GM18498 (cell line): ENCODE measurements at regions not wholly inside any gene's neighbourhood (a gene's known extent, or its start where the extent isn't known, plus 50 kb on each side); places are given as distances from the start of the nearest gene placed in this dataset.

Experiments used
- ATAC-seq: cut with Tn5 transposase; IDR thresholded peaks from one replicate; pipeline ENCODE4 v1.9.1; 2021; ENCODE audit warnings: mild to moderate bottlenecking, moderate library complexity; ENCODE audit not compliant: unreplicated experiment

DNA sequence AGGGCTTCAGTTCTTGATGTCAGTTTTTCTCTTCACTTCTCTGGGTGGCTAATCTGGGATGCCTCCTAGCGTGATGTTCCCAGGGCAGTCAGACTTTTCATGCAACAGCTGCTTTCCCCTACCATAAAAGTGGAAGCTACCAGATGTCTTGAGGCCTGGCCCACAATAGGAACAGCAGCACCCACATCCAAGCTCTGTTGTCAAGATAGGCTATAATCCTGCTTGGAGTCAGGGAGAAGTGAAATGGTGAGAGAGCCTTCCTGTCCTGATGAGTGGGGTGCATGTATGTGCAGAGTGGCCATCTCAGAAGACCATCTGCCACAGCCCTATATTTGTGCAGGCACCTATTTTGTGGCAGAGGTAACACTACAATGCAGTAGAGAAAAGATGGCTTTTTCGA, 108.0 kb downstream of the HTR5A start:
- ATAC-seq = no peak

DNA sequence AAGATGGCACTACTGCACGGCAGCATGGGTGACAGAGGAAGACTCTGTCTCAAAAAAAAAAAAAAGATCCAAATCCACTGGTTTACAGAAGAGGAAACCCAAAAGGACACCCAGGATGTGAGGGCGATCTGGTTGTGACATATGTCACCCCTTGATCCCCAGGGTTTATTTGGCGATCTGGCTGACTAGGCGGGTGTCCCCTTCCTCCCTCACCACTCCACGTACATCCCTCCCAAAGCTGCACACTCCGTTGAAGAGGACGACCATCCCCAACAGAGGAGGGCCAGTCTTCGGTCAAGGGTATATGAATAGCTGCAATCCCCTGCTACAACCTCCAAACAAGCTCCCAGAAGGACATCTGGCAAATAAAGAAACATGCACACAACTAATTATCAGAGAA, 111.6 kb downstream of the HTR5A start:
- ATAC-seq = no peak

DNA sequence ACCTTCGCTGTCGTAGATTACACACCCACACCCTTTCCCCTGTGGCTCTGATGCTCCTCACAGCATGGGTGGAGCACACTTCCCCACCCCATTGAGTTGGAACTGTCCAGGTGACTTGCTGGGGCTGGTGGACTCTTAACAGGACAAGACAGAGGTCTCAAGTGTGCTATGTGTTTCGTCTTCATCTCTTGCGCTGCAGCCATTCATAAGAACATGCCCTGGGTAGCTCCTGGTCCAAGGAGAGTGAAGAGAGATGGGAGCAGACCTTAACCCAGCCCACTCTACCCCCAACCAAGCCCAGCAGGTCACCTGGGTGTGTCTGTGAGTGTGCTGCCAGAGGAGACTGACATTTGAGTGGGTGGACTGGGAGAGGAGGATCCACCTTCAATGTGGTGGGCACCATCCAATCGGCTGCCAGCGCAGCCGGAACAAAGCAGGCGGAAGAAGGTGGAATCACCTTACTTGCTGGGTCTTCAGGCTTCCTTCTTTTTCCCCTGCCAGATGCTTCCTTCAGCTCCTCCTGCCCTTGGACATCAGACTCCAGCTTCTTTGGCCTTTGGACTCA, 112.4 kb downstream of the HTR5A start:
- ATAC-seq = no peak

DNA sequence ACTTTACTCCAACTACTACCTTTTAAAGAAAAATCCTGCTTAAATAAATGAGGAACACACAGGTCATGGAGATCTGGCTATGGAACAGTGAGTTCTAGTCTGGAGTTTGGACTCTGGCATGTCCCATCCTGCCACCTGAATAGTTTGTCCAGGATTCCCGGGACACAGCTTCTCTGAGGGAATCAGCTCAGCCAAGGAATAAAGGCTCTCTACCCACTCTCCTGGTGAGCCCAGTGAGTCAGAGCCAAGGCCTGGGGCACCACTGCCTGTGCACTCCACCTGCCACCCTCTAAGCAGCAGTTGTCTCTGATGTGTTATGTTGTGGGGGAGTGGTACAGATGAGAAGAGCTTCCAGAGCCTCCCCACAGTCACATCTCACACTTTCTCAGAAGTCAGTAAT, 113.5 kb downstream of the HTR5A start:
- ATAC-seq = no peak

DNA sequence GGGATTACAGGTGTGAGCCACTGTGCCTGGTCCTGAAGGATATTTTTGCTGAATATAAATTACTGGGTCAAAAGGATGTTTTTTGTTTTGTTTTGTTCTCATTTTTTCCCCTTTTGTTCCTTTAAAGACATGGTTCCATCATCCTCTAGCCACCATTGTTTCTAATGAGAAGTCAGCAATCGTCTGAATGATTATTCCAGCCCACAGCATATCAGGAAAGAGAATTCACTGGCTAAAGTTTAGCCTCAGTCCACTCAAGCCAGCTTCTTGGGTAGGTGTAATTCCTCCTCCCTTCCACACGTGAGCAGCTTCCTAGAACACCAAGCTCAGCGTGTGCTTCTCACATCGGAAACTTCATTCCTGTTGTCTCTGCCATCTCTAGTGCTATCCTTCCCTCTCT, 112.8 kb upstream of the INSIG1 start:
- no peak for ATAC-seq

DNA sequence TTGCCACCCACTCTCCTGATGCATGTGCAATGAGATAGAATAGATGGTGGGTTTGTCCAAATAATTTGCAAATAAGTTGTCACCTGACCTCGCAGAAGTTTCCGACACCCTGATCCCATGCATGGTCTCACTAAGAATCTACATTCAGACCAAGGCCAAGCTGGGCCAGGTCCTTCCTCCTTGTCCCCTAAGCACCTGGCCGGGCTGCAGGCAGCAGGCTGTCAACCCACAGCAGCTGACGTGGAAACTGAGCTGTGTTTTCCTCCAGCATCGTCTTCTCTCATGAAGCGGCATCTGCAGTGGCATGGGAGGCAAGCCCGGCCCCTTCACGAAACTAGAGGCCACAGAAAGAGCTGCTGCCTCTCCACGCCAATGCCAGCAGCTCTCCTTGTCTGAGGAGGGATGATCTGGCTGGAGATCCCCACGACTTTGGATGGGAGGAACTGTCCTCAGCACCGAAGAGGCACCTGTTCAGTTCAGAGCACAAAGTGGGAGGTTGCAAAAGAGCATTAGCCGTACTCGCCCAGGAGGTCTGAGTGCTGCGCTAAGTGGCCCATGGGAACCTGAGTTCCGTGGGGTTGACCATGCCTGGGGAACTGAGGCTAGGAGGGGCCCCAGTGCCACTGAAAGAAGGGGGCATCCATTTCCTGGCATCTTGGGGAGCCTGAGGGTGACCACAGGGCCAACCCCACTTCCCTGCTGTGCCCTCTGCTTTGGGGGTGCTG, 110.5 kb upstream of the INSIG1 start:
- no peak for ATAC-seq

DNA sequence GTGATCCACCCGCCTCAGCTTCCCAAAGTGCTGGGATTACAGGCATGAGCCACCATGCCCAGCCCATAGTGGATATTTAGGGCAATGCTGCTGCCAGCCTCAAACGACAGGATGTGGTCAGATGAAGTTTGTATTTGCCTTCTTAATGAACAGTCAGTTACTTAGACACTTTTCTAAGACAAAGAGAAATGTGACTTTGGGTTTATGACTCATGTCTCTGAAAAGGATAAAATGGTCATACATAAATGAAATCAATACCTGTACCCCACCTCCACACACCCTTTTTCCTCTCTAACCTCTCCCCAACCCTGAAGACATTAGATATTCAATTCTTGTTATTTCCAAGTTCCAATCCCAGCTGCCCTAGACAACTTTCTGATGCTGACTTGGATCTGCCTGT, 109.3 kb upstream of the INSIG1 start:
- ATAC-seq = no peak

DNA sequence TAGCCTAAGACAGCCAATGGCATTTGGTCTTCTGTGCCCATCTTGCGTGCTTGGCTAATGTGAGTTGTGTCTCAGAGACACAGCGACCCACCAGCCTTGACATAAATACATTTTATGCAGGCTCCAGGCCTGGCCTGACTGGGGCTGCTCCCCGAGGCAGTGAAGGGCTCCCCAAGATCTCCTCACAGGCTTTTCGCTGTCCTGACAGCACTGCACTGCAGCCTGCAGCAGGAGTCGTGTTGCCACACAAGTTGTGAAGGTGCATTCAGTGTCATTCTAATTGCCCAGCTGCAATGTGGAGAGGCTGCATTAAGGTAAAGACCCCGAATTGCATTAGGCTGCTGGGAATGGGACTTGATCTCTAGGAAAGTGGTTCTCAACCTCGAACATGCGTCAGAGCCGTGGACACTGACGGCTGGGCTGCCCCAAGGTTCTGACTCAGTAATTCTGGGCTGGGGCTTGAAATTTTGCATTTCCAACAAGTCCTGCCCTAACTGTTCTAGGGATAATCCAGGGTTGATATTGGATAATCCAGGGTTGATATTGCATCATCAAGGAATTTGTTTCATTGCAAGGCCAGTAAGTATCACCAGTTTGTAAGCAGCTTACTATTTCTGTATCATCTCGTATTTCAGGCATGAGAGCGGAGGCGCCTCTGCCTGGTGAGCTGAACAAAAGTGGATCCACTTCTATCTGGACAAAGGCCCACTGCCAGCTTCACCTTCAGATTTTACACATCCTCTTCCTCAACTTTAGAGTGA, 108.7 kb upstream of the INSIG1 start:
- no peak for ATAC-seq

DNA sequence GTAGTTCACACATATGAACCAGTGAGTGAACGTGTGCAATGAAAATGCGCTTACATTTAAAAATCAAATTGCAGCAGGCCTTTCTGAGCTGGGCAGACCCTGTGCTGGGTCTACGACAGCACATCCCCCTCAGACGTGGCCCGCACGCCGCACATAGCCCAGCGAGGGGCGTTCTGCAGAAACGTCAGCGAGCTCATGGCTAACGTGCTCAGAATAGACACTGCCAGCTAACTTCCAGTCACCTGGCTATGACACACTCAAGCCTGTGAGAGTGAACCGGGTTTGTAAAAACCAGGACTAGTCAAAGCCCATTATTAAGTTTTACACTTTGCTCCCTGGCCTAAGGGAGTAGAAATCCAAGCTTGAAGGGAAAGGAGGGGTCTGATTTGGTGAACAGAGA, 108.1 kb upstream of the INSIG1 start:
- no peak for ATAC-seq

DNA sequence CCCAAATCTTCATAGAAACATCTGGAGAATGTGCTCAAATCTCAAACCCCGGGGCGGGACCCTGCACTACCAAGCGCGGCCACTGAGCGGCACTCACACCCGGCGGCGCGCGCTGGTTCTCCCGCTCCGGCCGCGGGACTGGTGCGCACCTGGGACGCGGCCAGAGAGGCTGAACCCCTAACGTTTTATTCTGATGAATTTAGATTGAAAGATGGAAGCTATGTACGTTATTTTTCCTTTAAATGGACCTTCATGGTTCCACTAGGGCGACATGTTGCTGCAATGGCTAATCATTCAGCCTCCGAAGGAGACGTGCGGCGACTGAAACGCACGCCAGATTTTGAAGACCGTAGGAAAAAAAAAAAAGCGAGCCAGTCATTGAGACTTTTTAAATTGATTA, 107.0 kb upstream of the INSIG1 start:
- peak; percentile 62 for ATAC-seq

DNA sequence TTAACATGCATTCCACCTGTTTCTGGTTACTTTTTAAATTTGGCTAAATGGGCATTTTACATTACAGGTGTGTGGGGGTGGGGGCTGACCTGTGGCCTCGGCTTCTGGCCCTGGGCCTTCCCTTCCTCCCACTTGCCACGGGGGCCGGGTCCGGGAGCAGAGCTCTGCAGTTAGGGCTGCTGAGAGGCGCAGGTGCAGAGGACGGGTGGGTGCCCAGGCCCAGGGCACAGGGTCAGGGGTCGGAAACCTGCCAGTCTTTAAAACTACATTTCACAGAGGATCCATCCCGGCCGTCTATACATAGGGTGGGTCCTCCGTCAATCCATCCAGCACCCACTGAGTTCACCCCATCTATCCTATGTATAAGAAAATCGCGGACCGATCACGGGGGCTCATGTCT, 106.5 kb upstream of the INSIG1 start:
- no peak for ATAC-seq

DNA sequence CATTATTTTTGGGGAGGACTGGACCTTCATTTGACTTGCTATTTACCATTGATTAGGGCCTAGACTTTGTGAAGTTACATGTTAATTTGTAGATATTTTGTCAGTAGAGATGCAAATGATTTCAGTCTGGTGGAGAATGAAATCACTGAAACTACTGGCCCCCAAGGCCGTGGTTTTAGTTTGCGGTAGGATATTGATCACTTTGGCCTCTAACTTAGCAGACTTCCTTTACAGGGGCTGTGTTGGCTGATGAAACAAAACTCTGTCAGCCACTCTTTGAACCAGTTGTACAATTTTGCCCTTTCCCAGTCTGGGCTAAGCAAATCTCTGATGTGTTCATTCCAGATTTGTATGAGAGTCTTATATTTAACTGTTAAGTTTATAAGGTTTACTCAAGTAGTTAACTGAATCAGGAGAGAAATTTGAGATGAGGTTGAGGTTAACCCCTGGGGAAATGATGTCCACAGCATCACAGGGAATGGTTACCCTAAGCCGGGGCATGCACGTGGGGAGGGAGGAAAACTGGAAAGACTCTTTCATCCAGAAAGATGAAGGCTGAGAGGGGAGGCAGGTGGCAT, 105.7 kb upstream of the INSIG1 start:
- ATAC-seq = peak; percentile 81

DNA sequence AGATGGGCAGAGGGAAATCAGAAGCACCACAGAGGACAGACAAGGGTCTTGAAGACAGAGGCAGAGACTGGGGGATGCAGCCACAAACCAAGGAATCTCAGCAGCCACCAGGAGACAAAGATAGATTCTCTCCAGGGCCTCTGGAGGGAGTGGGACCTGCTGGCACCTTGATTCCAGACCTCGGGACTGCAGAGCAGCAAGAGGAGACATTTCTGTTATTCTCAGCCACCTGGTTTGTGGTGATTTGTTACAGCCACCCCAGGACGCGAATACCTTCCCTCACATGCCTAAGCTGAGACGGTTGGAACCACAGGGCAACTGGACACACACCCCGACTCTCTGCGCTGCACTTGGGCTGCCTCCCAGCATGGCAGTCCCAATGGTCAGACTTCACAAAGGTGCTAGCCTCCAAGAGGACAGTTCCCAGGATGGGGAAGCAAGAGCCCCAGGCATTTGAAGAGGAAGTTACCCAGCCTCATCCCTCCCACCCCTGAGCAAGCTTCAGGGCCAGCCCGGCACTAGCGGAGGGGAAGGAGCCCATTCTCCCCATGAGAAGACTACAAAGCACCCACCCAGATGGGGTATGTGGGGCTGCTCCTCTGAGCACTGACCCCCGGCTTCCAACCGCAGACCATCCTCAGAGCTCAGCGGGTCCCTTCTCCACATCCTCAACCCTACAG, 104.6 kb upstream of the INSIG1 start:
- ATAC-seq = no peak

DNA sequence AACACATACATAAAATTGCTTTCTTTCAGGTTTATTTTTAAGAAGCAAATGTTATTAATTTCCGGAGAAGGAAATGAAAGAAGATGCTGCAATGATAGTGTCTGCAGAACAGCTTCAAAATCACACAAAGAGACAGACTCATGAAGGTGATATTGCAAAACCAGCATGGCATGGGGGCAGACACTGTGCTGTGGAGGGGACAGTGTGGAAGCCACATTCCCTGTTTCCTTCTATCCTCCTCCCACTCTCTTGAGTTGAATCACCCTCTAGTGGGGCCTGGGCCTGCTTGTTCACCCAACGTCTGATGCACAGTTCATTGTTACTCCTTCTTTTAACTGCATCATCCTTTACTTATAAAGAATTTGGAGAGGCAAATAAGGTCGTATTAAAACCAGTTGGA, 104.0 kb upstream of the INSIG1 start:
- ATAC-seq = no peak

DNA sequence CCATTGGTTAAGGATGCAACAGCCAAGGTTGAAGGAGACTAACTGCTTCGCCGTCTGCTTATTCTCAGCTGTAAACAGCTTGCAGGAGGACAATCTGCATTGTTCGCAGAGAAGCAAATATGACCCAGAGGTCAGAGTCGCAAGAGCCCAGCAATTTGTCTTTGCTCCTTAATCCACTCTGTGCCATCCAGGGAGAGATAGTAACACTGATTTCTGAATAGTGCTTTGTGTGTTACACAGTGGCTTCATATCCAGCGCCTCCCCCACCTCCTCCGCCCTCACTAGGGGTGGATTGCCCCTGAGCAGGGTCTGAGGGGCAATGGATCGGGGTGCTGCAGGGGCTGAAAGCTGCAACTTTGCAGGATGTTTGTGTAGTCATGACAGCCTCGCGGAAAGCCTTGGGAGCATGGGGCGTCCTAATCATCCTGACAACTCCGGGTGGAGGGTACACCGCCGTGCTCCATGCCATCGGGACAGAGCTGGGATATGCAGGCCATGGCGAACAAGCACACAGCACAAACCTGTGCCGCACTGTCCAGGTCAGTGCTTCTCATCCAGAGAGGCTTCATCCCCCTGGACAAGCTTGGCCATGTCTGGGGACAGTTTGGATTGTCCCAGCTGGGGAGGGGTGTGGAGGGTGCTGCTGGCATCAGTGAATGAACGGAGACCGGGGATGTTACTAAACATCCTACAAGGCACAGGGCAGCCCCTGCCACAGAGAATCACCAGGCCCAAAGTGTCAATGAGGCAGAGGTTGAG, 103.1 kb upstream of the INSIG1 start:
- ATAC-seq = no peak

DNA sequence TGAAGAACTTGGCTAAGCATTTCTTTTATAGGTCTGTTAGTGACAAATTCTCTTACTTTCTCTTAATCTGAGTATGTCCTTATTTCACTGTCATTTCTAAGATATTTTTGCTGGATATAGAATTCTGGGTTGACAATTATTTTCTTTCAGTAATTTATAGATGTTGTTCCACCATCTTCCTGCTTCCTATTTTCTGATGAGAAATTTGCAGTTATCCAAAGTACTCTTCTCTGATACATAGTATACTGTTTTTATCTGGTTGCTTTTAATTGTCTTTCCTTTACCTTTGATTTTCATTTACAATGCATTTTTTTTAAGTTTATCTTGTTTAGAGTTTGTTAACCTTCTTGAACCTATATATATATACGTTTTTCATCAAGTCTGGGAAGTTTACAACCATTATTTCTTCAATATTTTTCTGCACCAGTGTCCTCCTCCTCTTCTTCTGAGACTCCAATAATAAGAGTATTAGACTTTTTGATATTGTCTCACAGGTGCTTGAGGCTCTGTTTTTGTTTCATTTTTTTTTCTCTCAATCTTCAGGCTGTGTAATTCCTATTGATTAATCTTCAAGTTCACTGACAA, 101.6 kb upstream of the INSIG1 start:
- ATAC-seq = no peak

DNA sequence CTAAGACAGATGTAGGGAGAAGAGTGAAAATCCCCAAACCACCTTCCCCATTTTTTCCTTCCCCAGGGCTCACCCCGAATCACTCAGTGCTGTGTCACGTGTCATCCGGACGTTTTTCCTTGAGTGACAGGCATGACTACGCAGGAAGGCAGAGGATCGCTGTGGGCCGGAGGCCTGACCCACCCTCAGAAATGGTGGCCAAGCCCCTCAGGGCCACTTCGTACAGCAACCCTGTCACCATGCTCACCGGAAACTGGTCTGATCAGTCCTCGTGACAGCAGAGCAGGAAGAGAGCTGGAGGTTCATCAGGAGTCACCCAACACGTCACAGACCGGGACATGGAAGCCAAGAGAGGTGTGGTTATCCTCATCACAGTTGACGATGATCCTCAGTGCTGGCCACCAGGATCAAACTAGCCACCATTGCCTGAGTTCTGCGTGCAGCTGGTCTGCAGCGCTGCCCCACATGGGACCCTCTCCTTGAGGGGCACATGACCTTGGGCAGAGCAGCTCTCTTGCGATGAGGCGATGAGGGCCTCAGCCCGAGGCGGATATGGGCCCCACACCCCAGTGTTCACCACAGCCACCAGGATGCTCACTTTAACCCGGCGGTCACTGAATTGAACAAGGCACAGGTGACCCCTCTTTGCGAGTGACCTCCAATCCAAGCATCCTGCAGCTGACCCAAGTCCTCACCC, 99.3 kb upstream of the INSIG1 start:
- ATAC-seq = no peak

DNA sequence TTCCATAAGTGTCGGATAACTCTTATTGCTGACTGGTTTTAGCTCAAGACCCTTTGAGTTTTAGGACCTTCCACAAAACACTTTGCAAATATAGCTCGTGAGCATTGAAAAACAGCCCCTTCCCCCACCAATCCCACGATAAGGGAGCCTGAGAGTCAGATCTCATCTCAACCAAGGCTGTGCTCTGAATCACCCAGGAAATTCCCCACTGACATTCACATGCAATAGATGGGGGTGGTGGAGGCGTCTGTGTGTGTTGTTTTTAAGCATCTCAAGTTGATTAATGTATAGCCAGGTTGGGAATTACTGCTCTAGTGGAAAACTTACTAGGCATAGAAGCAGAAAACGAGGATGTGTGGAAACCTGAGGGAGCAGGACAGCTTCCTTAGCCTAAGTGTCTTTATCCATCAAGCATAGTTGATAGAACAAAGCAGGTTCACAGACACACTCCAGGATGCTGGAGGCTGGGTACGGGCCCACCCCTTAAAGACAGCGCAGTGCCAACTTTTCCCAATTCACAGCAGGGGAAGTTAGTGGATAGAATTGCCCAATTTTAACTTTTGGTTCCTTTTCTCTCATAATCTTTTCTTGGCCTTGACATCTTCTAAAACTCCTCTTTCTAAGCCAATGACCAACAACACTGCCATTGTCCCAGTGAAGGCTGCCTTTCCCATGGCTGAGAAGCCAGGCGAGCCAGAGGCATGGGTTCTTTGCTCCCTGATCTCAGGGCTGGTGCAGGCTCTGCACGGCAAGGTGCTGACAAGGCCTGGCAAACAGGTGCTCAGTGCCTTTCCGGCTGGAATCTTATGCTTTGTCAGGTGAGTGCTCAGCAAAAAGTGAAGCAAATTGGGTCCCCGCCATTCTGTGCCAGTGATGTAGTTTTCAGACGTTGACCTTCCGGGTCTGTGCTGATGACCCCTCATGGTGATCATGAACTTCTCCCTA, 98.5 kb upstream of the INSIG1 start:
- ATAC-seq = peak; percentile 77
